ENCODE measurements at regions not wholly inside any gene's neighbourhood (a gene's known extent, or its start where the extent isn't known, plus 50 kb on each side); places are given as distances from the start of the nearest gene placed in this dataset.

DNA sequence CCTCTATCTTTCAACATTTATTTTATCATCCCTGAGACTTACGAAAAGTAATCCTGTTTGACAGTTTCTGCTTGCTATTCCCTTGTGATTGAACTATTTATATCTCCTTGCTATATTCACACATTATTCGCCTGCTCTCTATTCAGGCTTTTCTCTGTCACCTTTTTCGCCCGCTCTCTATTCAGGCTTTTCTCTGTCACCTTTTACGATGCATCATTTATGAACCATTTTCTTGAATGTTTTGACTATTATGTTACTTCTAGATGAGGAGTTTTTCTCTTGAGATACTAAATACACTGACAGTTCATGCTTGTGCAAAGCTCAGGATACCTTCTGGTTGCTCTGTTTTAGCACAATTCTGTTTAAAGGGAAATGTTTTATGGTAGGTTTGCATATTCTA is 143.3 kb upstream of the VSTM2A start:
- Histone ChIP-seq H3K79me2 (ENCODE audit: control insufficient read depth, insufficient read depth, low read length) (no peaks in the 10 kb centered on the region), H3K27me3 (ENCODE audit: control insufficient read depth in 2 of 2, insufficient read depth in 2 of 2, low read length in 2 of 2) (no peaks in the 10 kb centered on the region), H3K9me3 (replicated peaks; ENCODE audit: control insufficient read depth, insufficient read depth, low read length) (no peaks in the 10 kb centered on the region), H3K9ac (replicated peaks; ENCODE audit: extremely low read depth, insufficient read depth, low read length) (no peak overlapping the region), H3K4me3 (replicated peaks in 1 of 3; ENCODE audit: insufficient read depth in 1 of 3, low read depth in 1 of 3, low read length in 3 of 3) (no peak overlapping the region), H3K36me3 (ENCODE audit: control insufficient read depth in 2 of 2, extremely low read depth in 1 of 2, insufficient read depth in 2 of 2, low read length in 2 of 2) (no peaks in the 10 kb centered on the region), H3K4me1 (ENCODE audit: control insufficient read depth, extremely low read depth, insufficient read depth, low read length) (no peaks in the 10 kb centered on the region), H4K20me1 (replicated peaks; ENCODE audit: control insufficient read depth, extremely low read depth, insufficient read depth, low read length) (no peaks in the 10 kb centered on the region), H3K27ac (ENCODE audit: insufficient read depth, low read depth, low read length) (no peak overlapping the region), H2AFZ (ENCODE audit: low read depth, low read length) (no peak overlapping the region), H3K4me2 (ENCODE audit: insufficient read depth, low read length) (no peak overlapping the region), H3K9me1 (replicated peaks; ENCODE audit: control insufficient read depth, extremely low read depth, insufficient read depth, low read length) (no peaks in the 10 kb centered on the region)
- dilution Hi-C loops (cut with MboI; ENCODE audit: extremely low pct_ligation_motif_present, low sequenced_read_pairs) (no loop called here), intact Hi-C loops (cut with micrococcal nuclease) (no loop called here)
- ChIA-PET POLR2A (no interaction called here), CTCF (no interaction called here)
- no TSS peak for BruUV-seq (replicated peaks)
- FAIRE-seq (no peak), DNase-seq (ENCODE audit: low read depth, low spot score) (no peak)
- TF ChIP-seq EZH2 (IDR thresholded peaks at IDR 0.05; ENCODE audit: borderline replicate concordance, low read depth, low read length, severe bottlenecking): no peak
- TF ChIP-seq GATA2 (IDR thresholded peaks at IDR 0.05; ENCODE audit: insufficient read depth, insufficient read length, low read depth, low read length): no peak
- no peak for TF ChIP-seq MYC (IDR thresholded peaks at IDR 0.05; ENCODE audit: low read depth, low read length)
- TF ChIP-seq, protein P1, sequence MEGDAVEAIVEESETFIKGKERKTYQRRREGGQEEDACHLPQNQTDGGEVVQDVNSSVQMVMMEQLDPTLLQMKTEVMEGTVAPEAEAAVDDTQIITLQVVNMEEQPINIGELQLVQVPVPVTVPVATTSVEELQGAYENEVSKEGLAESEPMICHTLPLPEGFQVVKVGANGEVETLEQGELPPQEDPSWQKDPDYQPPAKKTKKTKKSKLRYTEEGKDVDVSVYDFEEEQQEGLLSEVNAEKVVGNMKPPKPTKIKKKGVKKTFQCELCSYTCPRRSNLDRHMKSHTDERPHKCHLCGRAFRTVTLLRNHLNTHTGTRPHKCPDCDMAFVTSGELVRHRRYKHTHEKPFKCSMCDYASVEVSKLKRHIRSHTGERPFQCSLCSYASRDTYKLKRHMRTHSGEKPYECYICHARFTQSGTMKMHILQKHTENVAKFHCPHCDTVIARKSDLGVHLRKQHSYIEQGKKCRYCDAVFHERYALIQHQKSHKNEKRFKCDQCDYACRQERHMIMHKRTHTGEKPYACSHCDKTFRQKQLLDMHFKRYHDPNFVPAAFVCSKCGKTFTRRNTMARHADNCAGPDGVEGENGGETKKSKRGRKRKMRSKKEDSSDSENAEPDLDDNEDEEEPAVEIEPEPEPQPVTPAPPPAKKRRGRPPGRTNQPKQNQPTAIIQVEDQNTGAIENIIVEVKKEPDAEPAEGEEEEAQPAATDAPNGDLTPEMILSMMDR (IDR thresholded peaks at IDR 0.05; ENCODE audit: extremely low read depth in 1 of 2, insufficient read depth in 1 of 2, low read depth in 1 of 2, low read length in 2 of 2): no peak
- no peak for TF ChIP-seq POLR2AphosphoS5 (IDR thresholded peaks at IDR 0.05; ENCODE audit: insufficient read depth, low read depth, low read length)
- TF ChIP-seq POLR2A (IDR thresholded peaks at IDR 0.05; ENCODE audit: low read depth, low read length): no peak
- TF ChIP-seq, protein P2, sequence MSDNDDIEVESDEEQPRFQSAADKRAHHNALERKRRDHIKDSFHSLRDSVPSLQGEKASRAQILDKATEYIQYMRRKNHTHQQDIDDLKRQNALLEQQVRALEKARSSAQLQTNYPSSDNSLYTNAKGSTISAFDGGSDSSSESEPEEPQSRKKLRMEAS (IDR thresholded peaks at IDR 0.05; ENCODE audit: insufficient read depth, insufficient read length): no peak
- no peak for TF ChIP-seq JUN (IDR thresholded peaks at IDR 0.05; ENCODE audit: borderline replicate concordance, insufficient read depth, insufficient read length, low read depth)
- no peak for TF ChIP-seq FOS (IDR thresholded peaks at IDR 0.05; ENCODE audit: borderline replicate concordance, insufficient read depth, low read length)

Measured in endothelial cell of umbilical vein (primary cell).